ENCODE measurements at regions not wholly inside any gene's neighbourhood (a gene's known extent, or its start where the extent isn't known, plus 50 kb on each side); places are given as distances from the start of the nearest gene placed in this dataset.

GRCh38 chr14:87623616-87624015 is 369.4 kb downstream of the GALC start:
- TF ChIP-seq REST (IDR thresholded peaks at IDR 0.05; ENCODE audit: insufficient read depth in 1 of 2, low read depth in 2 of 2, low read length in 2 of 2), result no peak
- no peak for TF ChIP-seq FOXP2 (optimal IDR thresholded peaks at IDR 0.05; ENCODE audit: borderline replicate concordance, extremely low read depth, extremely low read length, insufficient read depth)
- TF ChIP-seq TAF1 (IDR thresholded peaks at IDR 0.05; ENCODE audit: borderline replicate concordance, insufficient read depth, low read length), result no peak
- no peak for TF ChIP-seq SIN3A (IDR thresholded peaks at IDR 0.05; ENCODE audit: borderline replicate concordance, insufficient read depth, low read length)
- TF ChIP-seq POLR2AphosphoS5 (IDR thresholded peaks at IDR 0.05; ENCODE audit: low read depth, low read length), result no peak

- TF ChIP-seq TAF1 (IDR thresholded peaks at IDR 0.05; ENCODE audit: borderline replicate concordance, insufficient read depth, low read length) (no peak), FOXP2 (optimal IDR thresholded peaks at IDR 0.05; ENCODE audit: borderline replicate concordance, extremely low read depth, extremely low read length, insufficient read depth) (no peak), POLR2AphosphoS5 (IDR thresholded peaks at IDR 0.05; ENCODE audit: low read depth, low read length) (no peak), SIN3A (IDR thresholded peaks at IDR 0.05; ENCODE audit: borderline replicate concordance, insufficient read depth, low read length) (no peak), REST (IDR thresholded peaks at IDR 0.05; ENCODE audit: insufficient read depth in 1 of 2, low read depth in 2 of 2, low read length in 2 of 2) (no peak)
These were observed 375.9 kb downstream of the GALC start for GRCh38 chr14:87617079-87617478.

GRCh38 chr14:87615822-87616679 is 376.9 kb downstream of the GALC start:
- TF ChIP-seq SIN3A (IDR thresholded peaks at IDR 0.05; ENCODE audit: borderline replicate concordance, insufficient read depth, low read length) (no peak), FOXP2 (optimal IDR thresholded peaks at IDR 0.05; ENCODE audit: borderline replicate concordance, extremely low read depth, extremely low read length, insufficient read depth) (no peak), POLR2AphosphoS5 (IDR thresholded peaks at IDR 0.05; ENCODE audit: low read depth, low read length) (no peak), TAF1 (IDR thresholded peaks at IDR 0.05; ENCODE audit: borderline replicate concordance, insufficient read depth, low read length) (no peak)

GRCh38 chr14:87615047-87615446 is 377.9 kb downstream of the GALC start:
- TF ChIP-seq REST (IDR thresholded peaks at IDR 0.05; ENCODE audit: insufficient read depth in 1 of 2, low read depth in 2 of 2, low read length in 2 of 2), result no peak

GRCh38 chr14:87613881-87614280 is 379.1 kb downstream of the GALC start:
- TF ChIP-seq POLR2AphosphoS5 (IDR thresholded peaks at IDR 0.05; ENCODE audit: low read depth, low read length) (no peak), REST (IDR thresholded peaks at IDR 0.05; ENCODE audit: insufficient read depth in 1 of 2, low read depth in 2 of 2, low read length in 2 of 2) (no peak), SIN3A (IDR thresholded peaks at IDR 0.05; ENCODE audit: borderline replicate concordance, insufficient read depth, low read length) (no peak), TAF1 (IDR thresholded peaks at IDR 0.05; ENCODE audit: borderline replicate concordance, insufficient read depth, low read length) (no peak), FOXP2 (optimal IDR thresholded peaks at IDR 0.05; ENCODE audit: borderline replicate concordance, extremely low read depth, extremely low read length, insufficient read depth) (no peak)

Measured in PFSK-1 (cell line).